ENCODE measurements at regions not wholly inside any gene's neighbourhood (a gene's known extent, or its start where the extent isn't known, plus 50 kb on each side); places are given as distances from the start of the nearest gene placed in this dataset.
A peak's percentile ranks its signal among the peaks of the same experiment; 100 is the strongest.

DNA sequence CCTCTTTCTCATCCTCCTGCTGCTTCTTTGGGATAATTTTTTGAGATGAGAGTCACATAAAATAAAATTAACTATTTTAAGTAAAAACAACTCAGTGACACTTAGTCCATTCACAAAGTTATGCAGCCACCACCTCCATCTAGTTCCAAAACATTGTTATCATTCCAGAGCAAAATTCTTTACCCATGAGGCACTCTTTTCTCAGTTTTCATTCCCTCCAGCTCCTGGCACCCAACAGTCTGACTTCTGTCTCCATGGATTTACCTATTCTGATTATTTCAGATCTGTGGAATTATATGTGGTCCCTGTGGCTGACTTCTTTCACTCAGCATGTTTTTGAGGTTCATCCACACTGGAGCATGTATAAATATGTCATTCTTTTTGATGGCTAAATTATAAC, 239.9 kb upstream of the DYNLRB2 start:
- peak overlapping the region; percentile 8 for H3K27ac Mint-ChIP-seq (ENCODE audit: low read depth, unreplicated experiment)
- CTCF ChIA-PET = interaction anchor here (0.6 kb wide), 1 partner anchor 12 kb away, joined by 3 read pairs; no protein-coding TSS in a partner anchor
- no peaks in the 10 kb centered on the region for H3K9me3 Mint-ChIP-seq (ENCODE audit: unreplicated experiment)

DNA sequence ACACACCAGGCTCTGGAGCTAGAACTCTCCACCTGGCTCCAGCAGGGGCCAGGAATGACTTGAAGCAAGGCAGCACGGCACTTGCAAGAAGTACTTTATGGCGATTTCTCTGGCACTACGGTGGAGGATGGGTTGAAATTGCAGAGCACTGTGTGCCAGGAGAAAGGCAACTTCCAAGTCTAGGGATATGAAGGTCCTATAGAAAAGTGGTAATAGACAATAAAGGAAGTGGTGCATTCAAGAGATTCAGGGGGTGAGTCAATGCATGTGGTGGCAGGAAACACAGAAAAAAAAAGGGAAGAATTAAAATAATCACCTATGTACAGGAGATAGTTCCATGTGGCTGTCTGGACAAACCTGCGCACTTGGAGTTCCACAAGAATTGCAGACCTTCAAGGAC, 240.3 kb upstream of the DYNLRB2 start:
- ChIA-PET POLR2A (no interaction called here), CTCF (interaction anchor here (0.6 kb wide), 1 partner anchor 12 kb away, joined by 3 read pairs; no protein-coding TSS in a partner anchor)
- Mint-ChIP-seq H3K9me3 (ENCODE audit: unreplicated experiment) (no peaks in the 10 kb centered on the region), H3K4me1 (ENCODE audit: insufficient read depth, unreplicated experiment) (peaks cover 15% of the 10 kb centered on the region), H3K4me3 (ENCODE audit: unreplicated experiment) (no peak overlapping the region), H3K27ac (ENCODE audit: low read depth, unreplicated experiment) (peak overlapping the region; percentile 8), H3K36me3 (ENCODE audit: insufficient read depth, unreplicated experiment) (no peaks in the 10 kb centered on the region), H3K27me3 (ENCODE audit: insufficient read depth, unreplicated experiment) (no peaks in the 10 kb centered on the region)
- intact Hi-C loops (cut with micrococcal nuclease) = no loop called here
- TF ChIP-seq, protein P1, sequence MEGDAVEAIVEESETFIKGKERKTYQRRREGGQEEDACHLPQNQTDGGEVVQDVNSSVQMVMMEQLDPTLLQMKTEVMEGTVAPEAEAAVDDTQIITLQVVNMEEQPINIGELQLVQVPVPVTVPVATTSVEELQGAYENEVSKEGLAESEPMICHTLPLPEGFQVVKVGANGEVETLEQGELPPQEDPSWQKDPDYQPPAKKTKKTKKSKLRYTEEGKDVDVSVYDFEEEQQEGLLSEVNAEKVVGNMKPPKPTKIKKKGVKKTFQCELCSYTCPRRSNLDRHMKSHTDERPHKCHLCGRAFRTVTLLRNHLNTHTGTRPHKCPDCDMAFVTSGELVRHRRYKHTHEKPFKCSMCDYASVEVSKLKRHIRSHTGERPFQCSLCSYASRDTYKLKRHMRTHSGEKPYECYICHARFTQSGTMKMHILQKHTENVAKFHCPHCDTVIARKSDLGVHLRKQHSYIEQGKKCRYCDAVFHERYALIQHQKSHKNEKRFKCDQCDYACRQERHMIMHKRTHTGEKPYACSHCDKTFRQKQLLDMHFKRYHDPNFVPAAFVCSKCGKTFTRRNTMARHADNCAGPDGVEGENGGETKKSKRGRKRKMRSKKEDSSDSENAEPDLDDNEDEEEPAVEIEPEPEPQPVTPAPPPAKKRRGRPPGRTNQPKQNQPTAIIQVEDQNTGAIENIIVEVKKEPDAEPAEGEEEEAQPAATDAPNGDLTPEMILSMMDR (IDR thresholded peaks at IDR 0.05; ENCODE audit: unreplicated experiment) = no peak
- BruUV-seq (replicated peaks) = no TSS peak
- DNase-seq (ENCODE audit: unreplicated experiment) = no peak

More for the DNA sequence above, 239.9 kb upstream of the DYNLRB2 start:
- H3K36me3 Mint-ChIP-seq (ENCODE audit: insufficient read depth, unreplicated experiment) = no peaks in the 10 kb centered on the region
- H3K4me1 Mint-ChIP-seq (ENCODE audit: insufficient read depth, unreplicated experiment) = peaks cover 15% of the 10 kb centered on the region
- no peaks in the 10 kb centered on the region for H3K27me3 Mint-ChIP-seq (ENCODE audit: insufficient read depth, unreplicated experiment)
- H3K4me3 Mint-ChIP-seq (ENCODE audit: unreplicated experiment) = no peak overlapping the region
- POLR2A ChIA-PET = no interaction called here
- BruUV-seq (replicated peaks) = no TSS peak
- TF ChIP-seq, protein P1 (IDR thresholded peaks at IDR 0.05; ENCODE audit: unreplicated experiment) = no peak
- peak; percentile 16 for DNase-seq (ENCODE audit: unreplicated experiment)
- intact Hi-C loops (cut with micrococcal nuclease) = no loop called here

DNA sequence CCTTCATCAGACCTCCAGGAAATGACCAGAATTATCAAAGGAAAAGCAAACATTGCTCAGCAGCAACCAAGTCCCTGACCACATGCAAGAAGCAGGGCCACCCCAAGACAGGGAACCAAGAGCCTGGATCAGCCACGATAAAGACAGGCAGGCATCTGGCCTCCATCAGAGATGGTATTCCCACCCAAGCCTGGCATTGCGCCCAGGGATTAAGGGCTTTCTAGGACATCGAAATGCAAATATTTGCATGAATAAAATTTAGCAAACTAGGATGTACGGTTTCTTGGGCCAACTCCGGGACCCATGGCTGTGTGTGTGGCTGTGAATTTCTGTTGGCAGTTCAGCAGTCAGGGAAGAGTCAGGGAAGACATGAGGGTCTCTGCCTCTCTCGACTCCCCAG, 241.4 kb upstream of the DYNLRB2 start:
- peaks cover 15% of the 10 kb centered on the region for H3K4me1 Mint-ChIP-seq (ENCODE audit: insufficient read depth, unreplicated experiment)
- BruUV-seq (replicated peaks) = no TSS peak
- DNase-seq (ENCODE audit: unreplicated experiment) = no peak

DNA sequence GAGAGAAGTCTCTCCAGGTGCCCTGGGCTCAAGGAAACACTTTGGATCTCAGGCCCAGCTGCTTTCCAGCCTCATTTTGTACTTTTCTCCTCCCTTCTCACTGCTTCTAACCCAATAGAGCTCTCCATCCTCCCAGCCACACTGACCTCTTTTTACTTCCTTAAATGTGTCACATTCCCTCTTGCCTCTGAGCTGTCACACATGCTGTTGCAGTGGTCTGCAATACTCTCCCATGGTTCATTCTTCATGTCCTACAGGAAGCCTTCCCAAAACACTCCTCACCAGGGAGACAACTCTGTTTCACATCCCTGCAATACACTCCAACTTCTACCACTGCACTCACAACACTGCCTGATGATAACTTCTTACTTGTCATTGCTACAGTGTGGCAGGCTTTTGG, 242.1 kb upstream of the DYNLRB2 start:
- Mint-ChIP-seq H3K27me3 (ENCODE audit: insufficient read depth, unreplicated experiment) (no peaks in the 10 kb centered on the region), H3K4me1 (ENCODE audit: insufficient read depth, unreplicated experiment) (peaks cover 15% of the 10 kb centered on the region), H3K9me3 (ENCODE audit: unreplicated experiment) (no peaks in the 10 kb centered on the region), H3K36me3 (ENCODE audit: insufficient read depth, unreplicated experiment) (no peaks in the 10 kb centered on the region), H3K4me3 (ENCODE audit: unreplicated experiment) (no peak overlapping the region), H3K27ac (ENCODE audit: low read depth, unreplicated experiment) (no peak overlapping the region)
- CTCF ChIA-PET = no interaction called here
- POLR2A ChIA-PET = no interaction called here
- TF ChIP-seq, protein P1 (IDR thresholded peaks at IDR 0.05; ENCODE audit: unreplicated experiment) = no peak
- BruUV-seq (replicated peaks) = no TSS peak
- no peak for DNase-seq (ENCODE audit: unreplicated experiment)
- intact Hi-C loops (cut with micrococcal nuclease) = no loop called here

More for the DNA sequence above, 241.4 kb upstream of the DYNLRB2 start:
- intact Hi-C loops (cut with micrococcal nuclease) = no loop called here
- ChIA-PET CTCF (no interaction called here), POLR2A (no interaction called here)
- TF ChIP-seq, protein P1 (IDR thresholded peaks at IDR 0.05; ENCODE audit: unreplicated experiment) = no peak
- Mint-ChIP-seq H3K9me3 (ENCODE audit: unreplicated experiment) (no peaks in the 10 kb centered on the region), H3K27me3 (ENCODE audit: insufficient read depth, unreplicated experiment) (no peaks in the 10 kb centered on the region), H3K27ac (ENCODE audit: low read depth, unreplicated experiment) (no peak overlapping the region), H3K36me3 (ENCODE audit: insufficient read depth, unreplicated experiment) (no peaks in the 10 kb centered on the region), H3K4me3 (ENCODE audit: unreplicated experiment) (no peak overlapping the region)

Data from MCF 10A (cell line).